NB4 (cell line): ENCODE measurements at regions not wholly inside any gene's neighbourhood (a gene's known extent, or its start where the extent isn't known, plus 50 kb on each side); places are given as distances from the start of the nearest gene placed in this dataset.

Source experiments
- CTCF ChIP-seq: IDR thresholded peaks from one replicate; pipeline ENCODE4 v1.5.1; 2012; ENCODE audit warnings: low read depth, low read length
- TF ChIP-seq, protein P1 (sequence below): IDR thresholded peaks from 2 replicates; pipeline ENCODE4 v1.6.1; 2011; ENCODE audit warnings: low read depth, low read length

- no peak for TF ChIP-seq CTCF
- TF ChIP-seq, protein P1, sequence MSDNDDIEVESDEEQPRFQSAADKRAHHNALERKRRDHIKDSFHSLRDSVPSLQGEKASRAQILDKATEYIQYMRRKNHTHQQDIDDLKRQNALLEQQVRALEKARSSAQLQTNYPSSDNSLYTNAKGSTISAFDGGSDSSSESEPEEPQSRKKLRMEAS = no peak
Observed at GRCh38 chr13:111908981-111909380, 158.0 kb upstream of the SOX1 start.
